Stimulated activated naive CD8-positive, alpha-beta T cell treated with anti-CD3 and anti-CD28 coated beads, Interleukin-15, amount 100 ng/mL, for 72 hours (primary cell): ENCODE measurements at regions not wholly inside any gene's neighbourhood (a gene's known extent, or its start where the extent isn't known, plus 50 kb on each side); places are given as distances from the start of the nearest gene placed in this dataset.

Experiments used
- ATAC-seq: fragments of 150-1000 bp; cut with Tn5 transposase; 2 replicates; pipeline ENCODE4 v1.10.0; 2021; ENCODE audit warnings: mild to moderate bottlenecking, moderate library complexity
- DNase-seq, 2 donors: peaks; one replicate each; pipeline ENCODE4 v3.0.0; 2021 to 2022
- H3K27ac Mint-ChIP-seq, 2 donors: one replicate each; pipeline ENCODE4 v1.8.0; 2022; ENCODE audit warnings: mild to moderate bottlenecking in 2 of 2, mixed read lengths in 2 of 2, moderate library complexity in 2 of 2
- H3K27me3 Mint-ChIP-seq: one replicate; pipeline ENCODE4 v1.8.0; 2022; ENCODE audit warnings: mixed read lengths
- H3K4me1 Mint-ChIP-seq: one replicate; pipeline ENCODE4 v1.8.0; 2022; ENCODE audit warnings: mild to moderate bottlenecking, mixed read lengths
- H3K4me3 Mint-ChIP-seq, 2 donors: one replicate each; pipeline ENCODE4 v1.8.0; 2022; ENCODE audit warnings: mild to moderate bottlenecking in 2 of 2, mixed read lengths in 2 of 2, moderate library complexity in 1 of 2
- H3K9me3 Mint-ChIP-seq, 2 donors: one replicate each; pipeline ENCODE4 v1.8.0; 2022; ENCODE audit warnings: mixed read lengths in 2 of 2

DNA sequence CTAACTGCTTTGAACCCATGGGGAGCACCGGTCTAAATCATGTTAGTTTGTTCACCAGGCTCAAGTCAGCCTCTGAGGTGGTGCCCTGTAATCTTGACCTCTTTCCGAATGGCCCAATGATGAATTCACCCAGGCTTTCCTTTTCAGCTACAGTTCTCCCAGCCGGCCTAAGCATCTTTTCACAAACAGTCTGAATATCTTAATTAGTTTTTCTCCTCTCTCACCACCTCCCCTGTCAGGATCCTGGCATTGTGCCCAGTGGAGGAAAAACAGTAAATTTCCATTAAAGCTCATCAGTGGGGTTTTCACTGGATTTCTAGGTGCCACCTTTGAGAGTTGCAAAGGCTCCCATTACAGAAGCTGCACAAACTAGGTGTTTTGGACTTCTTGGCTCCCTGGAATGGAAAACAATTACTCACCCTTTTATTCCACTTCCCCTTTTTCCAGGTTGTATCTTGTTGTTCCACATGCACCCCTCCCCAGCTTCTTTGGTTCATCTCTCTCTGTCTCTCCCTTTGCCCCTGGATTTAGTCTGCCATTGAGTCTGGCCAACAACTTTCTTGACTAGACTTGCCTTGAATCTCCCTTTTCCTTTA, 69.4 kb upstream of the ADAMTSL1 start:
- no peak for DNase-seq
- H3K9me3 Mint-ChIP-seq, result no peaks in the 10 kb centered on the region
- H3K27me3 Mint-ChIP-seq, result no peaks in the 10 kb centered on the region
- no peaks in the 10 kb centered on the region for H3K4me1 Mint-ChIP-seq
- H3K4me3 Mint-ChIP-seq, result no peak overlapping the region
- H3K27ac Mint-ChIP-seq, result no peak overlapping the region
- no peak for ATAC-seq

DNA sequence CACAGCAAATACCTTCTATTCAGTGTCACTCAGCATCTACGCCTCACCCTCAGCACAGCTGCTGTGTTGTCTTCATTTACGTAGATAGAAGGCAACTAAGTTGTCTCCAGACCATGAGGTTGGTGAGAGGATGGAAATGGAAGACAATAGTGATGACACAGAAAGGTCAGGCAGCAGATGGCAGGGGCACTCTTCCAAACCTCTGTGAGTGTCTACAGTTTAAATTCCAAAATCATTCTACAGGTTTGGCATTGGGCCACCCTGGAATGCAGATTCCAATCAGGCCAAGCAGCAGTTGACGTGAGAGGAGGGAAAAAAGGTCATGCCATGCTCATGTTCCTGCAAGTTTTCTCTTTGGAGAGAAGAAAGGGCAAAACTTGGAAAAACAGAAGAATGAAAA, 68.7 kb upstream of the ADAMTSL1 start:
- no peak overlapping the region for H3K27ac Mint-ChIP-seq
- DNase-seq (no peak), ATAC-seq (no peak)
- no peaks in the 10 kb centered on the region for H3K4me1 Mint-ChIP-seq
- H3K27me3 Mint-ChIP-seq, result no peaks in the 10 kb centered on the region
- no peak overlapping the region for H3K4me3 Mint-ChIP-seq
- no peaks in the 10 kb centered on the region for H3K9me3 Mint-ChIP-seq

DNA sequence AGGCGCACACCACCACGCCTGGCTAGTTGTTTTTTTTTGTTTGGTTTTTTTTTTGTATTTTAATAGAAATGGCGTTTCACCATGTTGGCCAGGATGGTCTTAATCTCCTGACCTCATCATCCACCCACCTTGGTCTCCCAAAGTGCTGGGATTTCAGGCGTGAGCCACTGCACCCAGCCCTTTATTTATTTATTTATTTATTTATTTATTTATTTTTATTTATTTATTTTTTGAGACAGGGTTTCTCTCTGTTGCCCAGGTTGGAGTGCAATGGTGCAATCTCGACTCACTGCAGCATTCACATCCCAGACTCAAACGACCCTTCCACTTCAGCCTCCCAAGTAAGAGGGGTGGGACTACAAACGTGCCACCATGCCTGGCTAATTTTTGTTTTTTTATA, 63.0 kb upstream of the ADAMTSL1 start:
- no peaks in the 10 kb centered on the region for H3K9me3 Mint-ChIP-seq
- no peak for ATAC-seq
- H3K4me3 Mint-ChIP-seq, result no peak overlapping the region
- no peaks in the 10 kb centered on the region for H3K4me1 Mint-ChIP-seq
- no peak for DNase-seq
- H3K27ac Mint-ChIP-seq, result no peak overlapping the region
- no peaks in the 10 kb centered on the region for H3K27me3 Mint-ChIP-seq

DNA sequence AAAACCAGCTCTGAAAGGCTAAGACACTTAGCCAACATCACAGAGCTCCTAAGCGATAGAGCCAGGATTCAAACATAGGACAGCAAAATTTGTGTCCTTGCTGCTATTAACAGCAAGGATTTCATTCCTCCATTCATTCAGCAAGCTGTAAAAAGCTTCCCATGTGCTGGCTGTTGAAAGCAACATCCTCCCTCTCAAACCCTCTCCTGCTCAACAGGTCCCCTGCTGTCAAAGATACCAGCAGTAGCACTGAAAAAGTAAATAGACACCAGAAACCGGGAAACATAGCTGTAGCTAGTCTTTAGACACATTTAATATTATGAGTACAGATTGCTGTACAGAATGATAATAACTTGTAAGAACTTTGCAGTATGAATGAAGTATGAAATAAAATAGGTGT, 52.6 kb upstream of the ADAMTSL1 start:
- ATAC-seq (no peak), DNase-seq (no peak)
- peaks cover 0 to 3% of the 10 kb centered on the region in 2 donors for H3K9me3 Mint-ChIP-seq
- H3K4me1 Mint-ChIP-seq, result no peaks in the 10 kb centered on the region
- no peak overlapping the region for H3K4me3 Mint-ChIP-seq
- no peak overlapping the region for H3K27ac Mint-ChIP-seq
- peaks cover 9% of the 10 kb centered on the region for H3K27me3 Mint-ChIP-seq

DNA sequence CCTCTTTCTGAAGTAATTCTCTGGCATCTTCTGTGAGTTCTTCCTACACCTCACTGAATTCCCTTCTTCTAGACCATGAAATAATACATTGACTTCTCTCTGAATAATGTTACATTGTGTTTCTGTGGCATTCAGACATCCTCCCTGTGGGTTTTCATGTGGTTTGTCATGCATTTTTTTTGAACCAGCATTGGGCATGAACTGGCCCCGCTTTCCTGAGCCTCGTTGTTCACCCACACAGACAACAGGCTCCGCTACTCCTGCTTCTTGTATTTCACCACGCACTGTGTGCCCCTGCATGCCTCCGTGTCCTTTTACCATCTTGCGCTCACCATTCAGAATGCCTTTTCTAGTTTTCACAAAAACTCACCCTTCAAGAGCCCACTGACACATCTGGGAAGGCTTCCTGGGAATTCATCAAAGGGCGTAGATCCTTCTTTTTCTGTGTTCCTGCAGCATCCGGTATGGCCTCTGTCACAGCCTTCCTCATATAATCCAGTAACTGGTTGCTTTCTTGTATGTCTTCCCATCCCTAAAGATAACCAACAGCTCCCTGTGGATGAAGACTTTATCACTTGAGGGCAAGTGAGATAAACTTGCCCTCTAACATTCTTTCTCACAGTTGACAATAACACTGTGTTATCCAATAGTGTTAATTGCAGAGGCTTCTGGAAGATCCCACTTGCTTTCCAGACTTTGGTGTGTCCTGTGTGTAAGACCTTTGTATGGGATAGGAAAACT, 51.5 kb upstream of the ADAMTSL1 start:
- Mint-ChIP-seq H3K4me3 (no peak overlapping the region), H3K27me3 (peaks cover 9% of the 10 kb centered on the region), H3K27ac (no peak overlapping the region), H3K4me1 (no peaks in the 10 kb centered on the region), H3K9me3 (peaks cover 0 to 3% of the 10 kb centered on the region in 2 donors)
- ATAC-seq (no peak), DNase-seq (no peak)

DNA sequence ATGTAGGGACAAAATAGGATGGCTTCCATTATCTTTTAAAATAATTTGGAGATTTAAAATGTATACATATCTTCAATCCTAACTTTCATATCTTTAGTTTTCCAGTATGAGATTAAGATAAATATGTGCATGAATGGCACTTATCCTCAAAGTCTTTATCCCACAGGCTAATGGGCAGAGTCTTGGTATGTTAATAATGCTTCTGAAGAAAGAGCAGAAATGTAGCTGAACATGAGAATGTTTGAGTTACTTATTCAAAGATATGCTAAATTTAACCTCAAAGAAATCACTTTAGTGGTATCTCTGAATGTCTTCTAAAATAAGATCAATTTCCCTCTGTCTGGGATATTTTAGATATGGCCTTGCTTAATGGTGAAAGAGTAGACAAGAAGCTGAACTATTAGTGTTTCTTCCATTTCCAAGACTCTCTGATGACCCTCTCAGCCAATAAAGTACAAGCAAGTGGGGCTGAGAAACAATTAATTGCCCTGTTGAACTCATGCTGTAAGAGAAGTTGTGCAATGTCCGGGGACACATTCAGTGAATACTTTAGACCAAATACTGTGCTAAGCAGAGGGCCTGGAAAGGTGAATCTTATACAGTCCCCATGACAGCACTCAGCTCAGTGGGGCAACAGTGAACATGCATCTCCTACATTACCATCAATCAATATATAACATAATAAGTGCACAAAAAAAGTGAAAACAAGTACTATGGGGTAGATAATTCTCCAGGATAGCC, 50.0 kb upstream of the ADAMTSL1 start:
- H3K27ac Mint-ChIP-seq, result no peak overlapping the region

More for the DNA sequence above, 50.0 kb upstream of the ADAMTSL1 start:
- Mint-ChIP-seq H3K27me3 (peaks cover 9% of the 10 kb centered on the region), H3K4me1 (no peaks in the 10 kb centered on the region), H3K4me3 (no peak overlapping the region), H3K9me3 (peaks cover 0 to 3% of the 10 kb centered on the region in 2 donors)
- DNase-seq, result no peak
- no peak for ATAC-seq
